Gastroesophageal sphincter (tissue), 4 donors: ENCODE measurements at regions not wholly inside any gene's neighbourhood (a gene's known extent, or its start where the extent isn't known, plus 50 kb on each side); places are given as distances from the start of the nearest gene placed in this dataset.
A peak's percentile ranks its signal among the peaks of the same experiment; 100 is the strongest.
"Not testable (repeated sequence)": the region's sequence is repeated elsewhere in the genome, so short reads cannot be mapped to it uniquely, and the experiment has no call there.

Experiments used
- ATAC-seq: fragments of 150-250 bp; one replicate; pipeline ENCODE4 v1.9.1; 2016; ENCODE audit warnings: mild to moderate bottlenecking, moderate library complexity
- H3K27ac ChIP-seq, 4 donors: fragments of 200-600 bp; sonication (generic) in 3 of 4; 1 replicate in 3 of 4; 2 replicates in 1 of 4; pipeline ENCODE4 v1.5.1; 2016 to 2019
- H3K27me3 ChIP-seq: fragments of 200-600 bp; sonication (generic); one replicate; pipeline ENCODE4 v1.5.1; 2019
- H3K36me3 ChIP-seq, 2 donors: fragments of 200-600 bp; sonication (generic); one replicate each; pipeline ENCODE4 v1.5.1; 2019; ENCODE audit warnings: control low read depth in 1 of 2
- H3K4me1 ChIP-seq, 3 donors: fragments of 200-600 bp; sonication (generic); 1 replicate in 2 of 3; 2 replicates in 1 of 3; pipeline ENCODE4 v1.5.1; 2016 to 2019; ENCODE audit warnings: control low read depth in 2 of 3
- H3K4me3 ChIP-seq, 2 donors: fragments of 200-600 bp; sonication (generic); one replicate each; pipeline ENCODE4 v1.5.1; 2019; ENCODE audit warnings: mild to moderate bottlenecking in 1 of 2, moderate library complexity in 1 of 2
- H3K9me3 ChIP-seq, 3 donors: fragments of 200-600 bp; sonication (generic); one replicate each; pipeline ENCODE4 v1.5.1; 2017 to 2019; ENCODE audit warnings: control low read depth in 2 of 3
- EP300 ChIP-seq: sonication (generic); formaldehyde crosslinking; IDR thresholded peaks from one replicate; pipeline ENCODE4 v1.6.1; 2017; ENCODE audit warnings: antibody characterized with exemption, mild to moderate bottlenecking
- POLR2A ChIP-seq, 2 donors: fragments of 450-650 bp; IDR thresholded peaks; one replicate each; pipeline ENCODE4 v1.6.1; 2017; ENCODE audit warnings: antibody characterized with exemption in 2 of 2, mild to moderate bottlenecking in 2 of 2, moderate library complexity in 1 of 2
- POLR2AphosphoS5 ChIP-seq: sonication (generic); formaldehyde crosslinking; IDR thresholded peaks from one replicate; pipeline ENCODE4 v1.6.1; 2017; ENCODE audit warnings: antibody characterized with exemption
- whole genome bisulfite sequencing, 2 donors: methylation state at CpG; one replicate each; pipeline ENCODE4 v1.1.5; 2018; ENCODE audit warnings: low coverage in 1 of 2; 5-methylcytosine and 5-hydroxymethylcytosine counted together
- TF ChIP-seq, protein P1 (sequence below), 4 experiments: fragments of 200-600 bp in 2 of 4; fragments of 450-650 bp in 2 of 4; sonication (generic) in 1 of 4; IDR thresholded peaks; one replicate each; pipeline ENCODE4 v1.5.1; 2017 to 2019; ENCODE audit warnings: antibody characterized with exemption in 4 of 4, mild to moderate bottlenecking in 2 of 4, moderate library complexity in 2 of 4

DNA sequence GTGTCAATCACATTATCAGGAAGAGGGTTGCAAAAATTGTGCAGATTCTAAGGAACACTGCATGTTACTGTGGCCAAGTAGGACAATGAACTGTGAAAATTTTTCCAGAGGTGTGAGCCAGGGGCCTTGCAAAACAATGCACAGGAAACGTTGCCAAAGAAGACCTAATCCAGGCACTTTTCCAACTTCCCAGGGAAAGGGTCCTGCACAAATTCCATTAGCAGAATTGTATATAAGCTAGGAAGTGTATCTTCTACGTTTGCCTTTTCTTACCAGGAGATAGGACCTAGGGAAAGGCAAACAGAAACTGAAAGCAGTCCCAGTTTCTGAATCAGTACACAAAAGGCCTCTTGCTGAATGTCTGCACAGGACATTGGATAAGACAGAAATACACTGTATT lies 1888.3 kb upstream of the CELF4 start:
- ATAC-seq, result peak; percentile 55
- TF ChIP-seq, protein P1, sequence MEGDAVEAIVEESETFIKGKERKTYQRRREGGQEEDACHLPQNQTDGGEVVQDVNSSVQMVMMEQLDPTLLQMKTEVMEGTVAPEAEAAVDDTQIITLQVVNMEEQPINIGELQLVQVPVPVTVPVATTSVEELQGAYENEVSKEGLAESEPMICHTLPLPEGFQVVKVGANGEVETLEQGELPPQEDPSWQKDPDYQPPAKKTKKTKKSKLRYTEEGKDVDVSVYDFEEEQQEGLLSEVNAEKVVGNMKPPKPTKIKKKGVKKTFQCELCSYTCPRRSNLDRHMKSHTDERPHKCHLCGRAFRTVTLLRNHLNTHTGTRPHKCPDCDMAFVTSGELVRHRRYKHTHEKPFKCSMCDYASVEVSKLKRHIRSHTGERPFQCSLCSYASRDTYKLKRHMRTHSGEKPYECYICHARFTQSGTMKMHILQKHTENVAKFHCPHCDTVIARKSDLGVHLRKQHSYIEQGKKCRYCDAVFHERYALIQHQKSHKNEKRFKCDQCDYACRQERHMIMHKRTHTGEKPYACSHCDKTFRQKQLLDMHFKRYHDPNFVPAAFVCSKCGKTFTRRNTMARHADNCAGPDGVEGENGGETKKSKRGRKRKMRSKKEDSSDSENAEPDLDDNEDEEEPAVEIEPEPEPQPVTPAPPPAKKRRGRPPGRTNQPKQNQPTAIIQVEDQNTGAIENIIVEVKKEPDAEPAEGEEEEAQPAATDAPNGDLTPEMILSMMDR (IDR thresholded peaks at IDR 0.05), result no peak
- TF ChIP-seq POLR2AphosphoS5 (no peak), POLR2A (IDR thresholded peaks at IDR 0.05) (no peak), EP300 (no peak)
- H3K36me3 ChIP-seq, result no peaks in the 10 kb centered on the region
- no peaks in the 10 kb centered on the region for H3K9me3 ChIP-seq
- H3K27me3 ChIP-seq, result no peaks in the 10 kb centered on the region
- 0% methylated on average over 1 to 2 of the region's 2 CpGs for WGBS, 2 donors
- H3K4me3 ChIP-seq, result peak overlapping the region in 1 of 2 donors; percentile 15
- peaks cover 0 to 18% (median 2%) of the 10 kb centered on the region in 3 donors for H3K4me1 ChIP-seq
- peak overlapping the region in 1 of 4 donors; percentile 35 for H3K27ac ChIP-seq

DNA sequence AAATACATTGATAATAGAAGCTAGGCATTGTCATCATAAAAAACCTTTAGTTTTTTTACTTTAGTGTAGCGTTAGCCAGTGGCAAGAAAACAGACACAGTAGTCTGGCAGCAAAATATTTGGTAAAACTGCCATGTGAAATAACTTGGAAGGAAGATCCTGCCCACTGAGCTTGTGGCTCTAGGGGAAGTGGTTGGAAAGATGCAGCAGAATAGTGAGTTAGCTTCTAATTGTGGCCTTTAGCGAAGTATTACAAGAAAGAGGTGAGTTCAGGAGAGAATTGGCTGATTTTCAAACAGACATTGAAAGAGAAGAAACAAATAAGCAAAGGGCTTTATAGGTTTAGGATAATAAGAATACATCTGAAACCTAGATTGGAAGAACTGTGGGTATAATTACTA lies 1887.8 kb upstream of the CELF4 start:
- TF ChIP-seq EP300 (no peak), POLR2A (IDR thresholded peaks at IDR 0.05) (no peak), POLR2AphosphoS5 (no peak)
- TF ChIP-seq, protein P1 (IDR thresholded peaks at IDR 0.05), result no peak
- no peaks in the 10 kb centered on the region for H3K9me3 ChIP-seq
- 57 to 63% methylated on average over 2 of the region's 2 CpGs for WGBS, 2 donors
- ATAC-seq, result no peak
- no peak overlapping the region for H3K27ac ChIP-seq
- no peaks in the 10 kb centered on the region for H3K27me3 ChIP-seq
- peaks cover 0 to 18% (median 2%) of the 10 kb centered on the region in 3 donors for H3K4me1 ChIP-seq
- no peaks in the 10 kb centered on the region for H3K36me3 ChIP-seq
- H3K4me3 ChIP-seq, result no peak overlapping the region

DNA sequence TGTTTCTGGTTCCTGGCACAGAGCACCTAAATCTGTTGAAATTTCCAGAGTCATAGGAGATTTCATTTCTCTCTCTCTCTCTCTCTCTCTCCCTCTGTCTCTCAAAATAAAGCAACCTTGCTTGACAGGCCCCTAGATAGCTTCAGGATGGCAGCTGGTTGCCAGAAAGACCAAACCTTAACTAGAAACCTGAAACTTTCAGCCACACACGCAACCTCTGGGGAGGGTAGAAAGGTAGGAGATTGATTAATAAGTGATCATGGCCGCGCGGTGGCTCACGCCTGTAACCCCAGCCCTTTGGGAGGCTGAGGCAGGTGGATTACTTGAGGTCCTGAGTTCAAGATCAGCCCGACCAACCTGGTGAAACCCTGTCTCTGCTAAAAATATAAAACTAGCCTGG lies 1885.4 kb upstream of the CELF4 start:
- no peak for ATAC-seq
- Histone ChIP-seq H3K27ac (no peak overlapping the region), H3K36me3 (no peaks in the 10 kb centered on the region), H3K4me3 (no peak overlapping the region), H3K9me3 (no peaks in the 10 kb centered on the region), H3K27me3 (no peaks in the 10 kb centered on the region), H3K4me1 (peaks cover 0 to 18% (median 2%) of the 10 kb centered on the region in 3 donors)
- TF ChIP-seq POLR2A (IDR thresholded peaks at IDR 0.05), result no peak
- TF ChIP-seq, protein P1 (IDR thresholded peaks at IDR 0.05), result no peak
- no peak for TF ChIP-seq EP300
- TF ChIP-seq POLR2AphosphoS5, result no peak
- 97 to 98% methylated on average over 6 of the region's 6 CpGs for WGBS, 2 donors

DNA sequence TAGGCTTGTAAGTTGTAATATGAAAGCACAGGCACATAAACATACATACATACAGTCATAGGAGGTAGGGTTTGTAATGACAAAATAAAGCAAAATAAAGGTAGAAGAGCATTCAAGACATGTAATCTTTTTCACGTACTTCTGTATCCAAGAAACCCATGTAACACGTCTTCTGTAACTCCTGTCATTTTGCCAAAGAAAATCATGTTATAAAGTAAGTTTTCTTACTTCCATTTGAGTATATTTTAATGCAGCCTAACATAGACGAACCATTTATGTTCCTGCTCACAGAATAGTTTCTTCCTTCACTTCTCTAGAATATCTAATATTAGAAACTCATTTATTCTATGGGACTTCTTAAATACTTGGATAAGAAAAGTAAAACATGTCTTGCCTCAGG lies 1884.0 kb upstream of the CELF4 start:
- peaks cover 0 to 16% (median 2%) of the 10 kb centered on the region in 3 donors for H3K4me1 ChIP-seq
- WGBS, 2 donors, result 17 to 20% methylated on average over 3 of the region's 3 CpGs
- no peak overlapping the region for H3K4me3 ChIP-seq
- H3K27me3 ChIP-seq, result no peaks in the 10 kb centered on the region
- H3K36me3 ChIP-seq, result no peaks in the 10 kb centered on the region
- H3K9me3 ChIP-seq, result no peaks in the 10 kb centered on the region
- no peak for TF ChIP-seq POLR2AphosphoS5
- TF ChIP-seq POLR2A (IDR thresholded peaks at IDR 0.05), result no peak
- no peak for TF ChIP-seq EP300
- TF ChIP-seq, protein P1 (IDR thresholded peaks at IDR 0.05), result no peak
- ATAC-seq, result no peak
- H3K27ac ChIP-seq, result no peak overlapping the region

DNA sequence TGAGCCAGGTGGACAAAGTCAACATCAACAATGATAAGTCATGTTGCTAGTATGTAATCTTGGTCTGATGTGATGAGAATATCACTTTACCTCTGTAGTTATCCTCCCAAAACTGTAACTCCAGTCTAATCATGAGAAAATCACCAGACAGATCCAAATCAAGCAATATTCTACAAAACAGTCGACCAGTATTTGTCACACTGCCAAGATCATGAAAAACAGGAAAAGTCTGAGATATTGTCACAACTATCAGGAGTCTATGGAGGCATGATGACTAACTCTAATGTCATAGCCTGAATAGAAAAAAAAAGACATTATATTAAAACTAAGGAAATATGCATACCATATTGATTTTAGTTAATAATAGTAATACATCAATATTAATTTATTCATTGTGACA lies 1883.3 kb upstream of the CELF4 start:
- ATAC-seq, result no peak
- 45 to 90% methylated on average over 1 of the region's 1 CpG for WGBS, 2 donors
- no peak overlapping the region for H3K4me3 ChIP-seq
- no peaks in the 10 kb centered on the region for H3K36me3 ChIP-seq
- no peaks in the 10 kb centered on the region for H3K9me3 ChIP-seq
- H3K27ac ChIP-seq, result no peak overlapping the region
- no peaks in the 10 kb centered on the region for H3K27me3 ChIP-seq
- peaks cover 0 to 10% (median 2%) of the 10 kb centered on the region in 3 donors for H3K4me1 ChIP-seq
- TF ChIP-seq POLR2AphosphoS5 (no peak), POLR2A (IDR thresholded peaks at IDR 0.05) (no peak), EP300 (no peak)
- TF ChIP-seq, protein P1 (IDR thresholded peaks at IDR 0.05), result no peak

DNA sequence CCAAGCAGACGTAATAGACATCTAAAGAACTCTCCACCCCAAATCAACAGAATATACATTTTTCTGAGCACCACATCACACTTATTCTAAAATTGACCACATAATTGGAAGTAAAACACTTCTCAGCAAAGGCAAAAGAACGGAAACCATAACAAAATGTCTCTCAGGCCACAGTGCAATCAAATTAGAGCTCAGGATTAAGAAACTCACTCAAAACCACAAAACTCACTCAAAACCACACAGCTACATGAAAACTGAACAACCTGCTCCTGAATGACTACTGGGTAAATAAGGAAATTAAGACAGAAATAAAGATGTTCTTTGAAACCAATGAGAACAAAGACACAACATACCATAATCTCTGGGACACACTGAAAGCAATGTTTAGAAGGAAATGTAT lies 1879.4 kb upstream of the CELF4 start:
- not testable (repeated sequence) for H3K4me1 ChIP-seq, H3K36me3 ChIP-seq, H3K9me3 ChIP-seq, H3K27me3 ChIP-seq, H3K27ac ChIP-seq, ATAC-seq, H3K4me3 ChIP-seq
- WGBS, 2 donors, result 93 to 94% methylated on average over 2 of the region's 2 CpGs
